Mucosa of rectum (tissue), 2 donors: ENCODE measurements at regions not wholly inside any gene's neighbourhood (a gene's known extent, or its start where the extent isn't known, plus 50 kb on each side); places are given as distances from the start of the nearest gene placed in this dataset.
A peak's percentile ranks its signal among the peaks of the same experiment; 100 is the strongest.
"Not testable (repeated sequence)": the region's sequence is repeated elsewhere in the genome, so short reads cannot be mapped to it uniquely, and the experiment has no call there.

Experiments
- H3K27ac ChIP-seq, 2 donors: one replicate each; pipeline ENCODE4 v1.7.0; 2013; ENCODE audit warnings: inconsistent platforms in 2 of 2, low read depth in 2 of 2, low read length in 2 of 2
- H3K27me3 ChIP-seq, 2 donors: one replicate each; pipeline ENCODE4 v1.7.0; 2013; ENCODE audit warnings: low read length in 2 of 2; ENCODE audit not compliant: control insufficient read depth in 2 of 2, insufficient read depth in 2 of 2
- H3K36me3 ChIP-seq, 2 donors: one replicate each; pipeline ENCODE4 v1.7.0; 2013; ENCODE audit warnings: low read length in 2 of 2; ENCODE audit not compliant: control insufficient read depth in 2 of 2, insufficient read depth in 2 of 2
- H3K4me1 ChIP-seq, 2 donors: one replicate each; pipeline ENCODE4 v1.7.0; 2013; ENCODE audit warnings: low read length in 2 of 2, mild to moderate bottlenecking in 1 of 2; ENCODE audit not compliant: control insufficient read depth in 2 of 2, insufficient read depth in 2 of 2
- H3K4me3 ChIP-seq, 2 donors: one replicate each; pipeline ENCODE4 v1.7.0; 2013; ENCODE audit warnings: low read length in 2 of 2
- H3K9ac ChIP-seq, 2 donors: one replicate each; pipeline ENCODE4 v1.7.0; 2013; ENCODE audit warnings: low read length in 2 of 2, low read depth in 1 of 2, mild to moderate bottlenecking in 1 of 2
- H3K9me3 ChIP-seq, 2 donors: one replicate each; pipeline ENCODE4 v1.7.0; 2013; ENCODE audit warnings: low read length in 2 of 2; ENCODE audit not compliant: control insufficient read depth in 2 of 2
- donor health status: healthy.
- donor health status: Normal muscosa, but diverticular disease.

DNA sequence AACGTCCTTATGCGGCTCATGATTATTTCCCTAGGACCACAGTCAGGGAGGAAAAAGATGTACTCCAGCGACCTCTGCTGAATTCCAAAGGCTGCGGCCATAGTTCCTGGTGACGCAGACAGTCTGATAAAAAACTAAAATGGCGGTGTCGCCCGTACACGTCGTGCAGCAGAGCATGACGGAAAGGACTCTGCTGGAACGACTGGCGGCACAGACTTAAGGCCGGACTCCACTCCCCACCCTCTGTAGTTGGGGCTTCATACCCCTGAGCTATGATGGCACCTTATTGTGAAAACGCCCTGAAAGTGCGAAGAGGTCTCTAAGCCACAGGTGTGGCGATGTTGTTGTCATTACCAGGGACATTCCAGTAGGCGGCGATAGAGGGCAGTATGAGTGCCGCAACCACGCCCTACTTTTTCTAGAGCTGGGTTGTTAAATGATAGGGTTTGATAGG lies 90.0 kb upstream of the EDA2R start:
- H3K36me3 ChIP-seq = no peaks in the 10 kb centered on the region
- no peaks in the 10 kb centered on the region for H3K9me3 ChIP-seq
- H3K27me3 ChIP-seq = peaks cover 0 to under 1% of the 10 kb centered on the region in 2 donors
- peak overlapping the region; percentile 56 to 84 for H3K4me3 ChIP-seq
- peak overlapping the region; percentile 44 to 61 for H3K9ac ChIP-seq
- H3K4me1 ChIP-seq = no peaks in the 10 kb centered on the region
- peak overlapping the region in 1 of 2 donors; percentile 60 for H3K27ac ChIP-seq

GRCh38 chrX:66717926-66718325 lies 79.0 kb upstream of the EDA2R start:
- Histone ChIP-seq H3K9ac (no peak overlapping the region), H3K4me3 (no peak overlapping the region), H3K4me1 (no peaks in the 10 kb centered on the region)

DNA sequence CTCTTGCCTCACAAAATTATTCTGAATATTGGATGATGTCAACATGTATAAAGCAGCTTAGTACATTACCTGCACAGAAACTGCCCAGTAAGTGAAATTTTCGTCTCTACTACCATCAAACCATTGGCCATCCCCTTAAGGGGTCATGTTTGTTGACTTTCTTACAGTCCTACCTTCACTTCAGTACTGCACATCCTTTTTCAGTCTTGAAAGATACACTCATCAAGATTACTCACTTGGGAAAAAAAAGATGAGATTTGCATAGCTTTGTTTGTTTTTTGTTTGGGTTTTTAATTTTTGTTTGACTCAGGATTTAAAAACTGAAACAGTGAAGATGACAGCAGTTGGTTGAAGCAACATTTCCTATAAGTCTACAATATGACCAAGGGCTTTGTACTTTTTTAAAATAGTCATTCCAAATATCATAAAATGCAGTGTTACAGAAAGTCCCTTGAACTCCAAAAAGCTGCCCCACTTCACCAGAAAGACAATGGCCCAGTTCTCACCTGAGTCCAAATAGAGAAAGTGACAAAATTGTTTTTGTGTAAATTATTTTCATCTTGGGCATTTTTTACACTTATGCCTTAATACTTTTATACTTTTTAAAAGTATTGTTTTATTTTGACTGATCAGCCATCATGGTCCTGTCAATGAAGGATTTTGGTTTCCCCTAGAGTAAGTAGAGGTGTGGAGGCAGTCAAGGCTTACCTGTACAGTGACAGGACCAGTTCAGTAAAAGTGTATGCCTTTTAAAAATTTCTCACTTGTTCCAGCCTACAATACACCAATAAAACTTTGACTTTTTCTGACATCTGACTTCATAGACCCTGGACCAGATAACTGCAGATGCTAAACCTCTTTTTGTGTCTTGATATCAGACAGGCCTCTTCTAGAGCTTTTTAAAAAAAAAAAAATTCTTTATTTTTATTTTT lies 59.7 kb upstream of the EDA2R start:
- no peaks in the 10 kb centered on the region for H3K4me1 ChIP-seq
- no peaks in the 10 kb centered on the region for H3K36me3 ChIP-seq
- no peak overlapping the region for H3K9ac ChIP-seq
- no peaks in the 10 kb centered on the region for H3K9me3 ChIP-seq
- H3K27me3 ChIP-seq = no peaks in the 10 kb centered on the region
- no peak overlapping the region for H3K27ac ChIP-seq
- no peak overlapping the region for H3K4me3 ChIP-seq

More at GRCh38 chrX:66717926-66718325, 79.0 kb upstream of the EDA2R start:
- no peak overlapping the region for H3K27ac ChIP-seq
- H3K9me3 ChIP-seq = no peaks in the 10 kb centered on the region
- H3K36me3 ChIP-seq = no peaks in the 10 kb centered on the region
- no peaks in the 10 kb centered on the region for H3K27me3 ChIP-seq

DNA sequence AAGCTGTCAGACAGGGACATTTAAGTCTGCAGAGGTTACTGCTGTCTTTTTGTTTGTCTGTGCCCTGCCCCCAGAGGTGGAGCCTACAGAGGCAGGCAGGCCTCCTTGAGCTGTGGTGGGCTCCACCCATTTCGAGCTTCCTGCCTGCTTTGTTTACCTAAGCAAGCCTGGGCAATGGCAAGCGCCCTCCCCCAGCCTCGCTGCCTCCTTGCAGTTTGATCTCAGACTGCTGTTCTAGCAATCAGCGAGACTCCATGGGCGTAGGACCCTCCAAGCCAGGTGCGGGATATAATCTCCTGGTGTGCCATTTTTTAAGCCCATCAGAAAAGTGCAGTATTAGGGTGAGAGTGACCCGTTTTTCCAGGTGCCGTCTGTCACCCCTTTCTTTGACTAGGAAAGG lies 53.6 kb upstream of the EDA2R start:
- H3K4me3 ChIP-seq, H3K27ac ChIP-seq, H3K9ac ChIP-seq, H3K9me3 ChIP-seq, H3K36me3 ChIP-seq, H3K4me1 ChIP-seq, H3K27me3 ChIP-seq: not testable (repeated sequence)
